K562 (cell line): ENCODE measurements at regions not wholly inside any gene's neighbourhood (a gene's known extent, or its start where the extent isn't known, plus 50 kb on each side); places are given as distances from the start of the nearest gene placed in this dataset.

Experiments
- CBFA2T3 ChIP-seq: fragments of 450-650 bp; IDR thresholded peaks from 2 replicates; pipeline ENCODE4 v1.6.1; 2017
- CEBPG ChIP-seq, 3 experiments: fragments of 200-800 bp in 1 of 3; sonication (Bioruptor generic) in 1 of 3; sonication (generic) in 1 of 3; formaldehyde crosslinking in 1 of 3; IDR thresholded peaks in 2 of 3; conservative IDR thresholded peaks in 1 of 3; 2 replicates each; pipeline versions ENCODE4 v1.6.1 to v1.8.0; 2016 to 2022; ENCODE audit warnings: missing compliant biosample characterization in 2 of 3, missing genetic modification characterization in 2 of 3, mild to moderate bottlenecking in 1 of 3, missing genetic modification reagents in 1 of 3
- MCM5 ChIP-seq: fragments of 450-650 bp; IDR thresholded peaks from 2 replicates; pipeline ENCODE4 v1.6.1; 2016; ENCODE audit warnings: low read depth
- REST ChIP-seq, 2 experiments: fragments of 450-650 bp; formaldehyde crosslinking in 1 of 2; IDR thresholded peaks; 2 replicates each; pipeline versions ENCODE4 v1.4.0 to v1.6.1; 2014 to 2020; ENCODE audit warnings: mild to moderate bottlenecking in 2 of 2, borderline replicate concordance in 1 of 2, low read depth in 1 of 2
- TEAD1 ChIP-seq, 2 experiments: fragments of 450-650 bp in 1 of 2; sonication (generic) in 1 of 2; formaldehyde crosslinking; IDR thresholded peaks; 2 replicates each; pipeline versions ENCODE4 v1.4.0 to v1.8.0; 2020 to 2022; ENCODE audit warnings: mild to moderate bottlenecking in 2 of 2, missing genetic modification reagents in 1 of 2
- TEAD2 ChIP-seq: fragments of 450-650 bp; IDR thresholded peaks from 2 replicates; pipeline ENCODE4 v1.6.1; 2016; ENCODE audit warnings: missing genetic modification characterization, control low read depth, missing compliant biosample characterization
- YBX1 ChIP-seq: fragments of 450-650 bp; IDR thresholded peaks from 2 replicates; pipeline ENCODE4 v1.7.1; 2016; ENCODE audit warnings: mild to moderate bottlenecking
- ZEB2 ChIP-seq: fragments of 450-650 bp; IDR thresholded peaks from 2 replicates; pipeline ENCODE4 v1.6.1; 2016
- ZNF561 ChIP-seq: fragments of 450-650 bp; formaldehyde crosslinking; conservative IDR thresholded peaks from 2 replicates; pipeline ENCODE4 v1.4.0; 2020; ENCODE audit warnings: mild to moderate bottlenecking, moderate library complexity
- ZNF695 ChIP-seq: fragments of 450-650 bp; formaldehyde crosslinking; IDR thresholded peaks from 2 replicates; pipeline ENCODE4 v1.4.0; 2020; ENCODE audit warnings: mild to moderate bottlenecking, moderate library complexity
- ZNF79 ChIP-seq: fragments of 250-450 bp; sonication (Bioruptor Pico); IDR thresholded peaks from 2 replicates; pipeline ENCODE4 v1.4.0; 2020; ENCODE audit warnings: low read depth, mild to moderate bottlenecking, moderate library complexity
- TF ChIP-seq, protein P1 (sequence below): sonication (generic); formaldehyde crosslinking; IDR thresholded peaks from 2 replicates; pipeline ENCODE4 v1.8.0; 2022; ENCODE audit warnings: missing genetic modification reagents, mild to moderate bottlenecking, moderate library complexity, borderline replicate concordance

DNA sequence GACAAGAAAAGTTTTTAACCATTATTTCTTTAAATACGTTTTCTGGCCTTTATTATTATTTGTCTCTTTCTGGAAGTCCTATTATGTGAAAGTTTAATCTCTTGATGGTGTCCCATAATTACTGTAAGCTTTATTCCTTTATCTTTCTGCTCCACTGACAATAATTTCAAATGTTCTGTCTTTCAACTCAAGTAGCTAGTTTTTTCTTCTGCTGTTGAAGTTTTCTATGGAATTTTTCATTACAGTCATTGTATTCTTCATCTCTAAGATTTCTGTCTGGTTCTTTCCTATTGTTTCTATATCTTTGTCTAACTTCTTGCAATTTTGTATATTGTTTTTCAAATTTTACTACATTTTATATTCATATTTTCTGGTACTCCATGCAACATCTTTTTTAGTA lies 173.6 kb upstream of the MGAT4C start (continued):
- no peak for TF ChIP-seq TEAD1 (CRISPR knock-in tag; IDR thresholded peaks at IDR 0.05)
- no peak for TF ChIP-seq CBFA2T3
- TF ChIP-seq ZNF695 (CRISPR knock-in tag) = no peak
- no peak for TF ChIP-seq ZEB2
- TF ChIP-seq, protein P1, sequence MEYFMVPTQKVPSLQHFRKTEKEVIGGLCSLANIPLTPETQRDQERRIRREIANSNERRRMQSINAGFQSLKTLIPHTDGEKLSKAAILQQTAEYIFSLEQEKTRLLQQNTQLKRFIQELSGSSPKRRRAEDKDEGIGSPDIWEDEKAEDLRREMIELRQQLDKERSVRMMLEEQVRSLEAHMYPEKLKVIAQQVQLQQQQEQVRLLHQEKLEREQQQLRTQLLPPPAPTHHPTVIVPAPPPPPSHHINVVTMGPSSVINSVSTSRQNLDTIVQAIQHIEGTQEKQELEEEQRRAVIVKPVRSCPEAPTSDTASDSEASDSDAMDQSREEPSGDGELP (CRISPR knock-in tag) = no peak
- TF ChIP-seq REST (IDR thresholded peaks at IDR 0.05; ENCODE audit: borderline replicate concordance) = no peak
- no peak for TF ChIP-seq REST (CRISPR knock-in tag; IDR thresholded peaks at IDR 0.05; ENCODE audit: low read depth)
- TF ChIP-seq MCM5 = no peak
- no peak for TF ChIP-seq CEBPG (CRISPR knock-in tag; IDR thresholded peaks at IDR 0.05)
- no peak for TF ChIP-seq CEBPG (tag; conservative IDR thresholded peaks at IDR 0.05 in 1 of 2, IDR thresholded peaks at IDR 0.05 in 1 of 2)
- TF ChIP-seq YBX1 = no peak
- no peak for TF ChIP-seq ZNF79
- TF ChIP-seq TEAD2 (tag) = no peak
- TF ChIP-seq ZNF561 (CRISPR knock-in tag) = no peak
